ENCODE measurements at regions not wholly inside any gene's neighbourhood (a gene's known extent, or its start where the extent isn't known, plus 50 kb on each side); places are given as distances from the start of the nearest gene placed in this dataset.

GRCh38 chr14:65357113-65357512 lies 55.4 kb upstream of the FUT8 start:
- H3K4ac ChIP-seq (ENCODE audit: low read depth, low read length) = no peak overlapping the region
- H2BK15ac ChIP-seq (replicated peaks; ENCODE audit: low read depth) = peak overlapping the region; percentile 6
- H2BK5ac ChIP-seq (ENCODE audit: low read length) = no peak overlapping the region
- no peaks in the 10 kb centered on the region for H3K79me2 ChIP-seq (ENCODE audit: control insufficient read depth, insufficient read depth, low read length)
- WGBS (ENCODE audit: extremely low coverage, insufficient coverage, low lambda C conversion rate) = no CpG with 5 or more reads among the region's 2 CpGs
- no peak overlapping the region for H3K18ac ChIP-seq (ENCODE audit: low read length)
- no peaks in the 10 kb centered on the region for H3K79me1 ChIP-seq (ENCODE audit: low read length)
- H3K27ac ChIP-seq (ENCODE audit: low read depth, low read length) = no peak overlapping the region
- H3K27me3 ChIP-seq (ENCODE audit: insufficient read depth, low read length, poor library complexity) = no peaks in the 10 kb centered on the region
- no peak overlapping the region for H3K4me3 ChIP-seq (ENCODE audit: low read length)
- H3K9ac ChIP-seq (ENCODE audit: low read length) = no peak overlapping the region
- no peaks in the 10 kb centered on the region for H3K4me1 ChIP-seq (ENCODE audit: control insufficient read depth, low read depth, low read length)
- H3K23ac ChIP-seq (ENCODE audit: low read length) = no peak overlapping the region
- DNase-seq = no peak
- no peak overlapping the region for H4K5ac ChIP-seq (ENCODE audit: low read length)
- no peak overlapping the region for H4K8ac ChIP-seq (ENCODE audit: low read depth, low read length)
- H2AK5ac ChIP-seq (ENCODE audit: low read length) = no peak overlapping the region
- H3K56ac ChIP-seq (ENCODE audit: low read length) = no peak overlapping the region
- no peak overlapping the region for H3K4me2 ChIP-seq (ENCODE audit: low read length)
- H2BK120ac ChIP-seq (ENCODE audit: low read depth, low read length) = no peak overlapping the region
- no peaks in the 10 kb centered on the region for H3K36me3 ChIP-seq (ENCODE audit: control insufficient read depth, insufficient read depth, low read length)

GRCh38 chr14:65357689-65358088 lies 54.8 kb upstream of the FUT8 start:
- Histone ChIP-seq H3K9ac (ENCODE audit: low read length) (no peak overlapping the region), H2BK120ac (ENCODE audit: low read depth, low read length) (no peak overlapping the region), H3K23ac (ENCODE audit: low read length) (no peak overlapping the region), H3K4me1 (ENCODE audit: control insufficient read depth, low read depth, low read length) (no peaks in the 10 kb centered on the region), H4K5ac (ENCODE audit: low read length) (no peak overlapping the region), H3K36me3 (ENCODE audit: control insufficient read depth, insufficient read depth, low read length) (no peaks in the 10 kb centered on the region), H3K4me3 (ENCODE audit: low read length) (no peak overlapping the region), H3K4me2 (ENCODE audit: low read length) (no peak overlapping the region), H3K27me3 (ENCODE audit: insufficient read depth, low read length, poor library complexity) (no peaks in the 10 kb centered on the region), H3K4ac (ENCODE audit: low read depth, low read length) (no peak overlapping the region), H3K18ac (ENCODE audit: low read length) (no peak overlapping the region), H2AK5ac (ENCODE audit: low read length) (no peak overlapping the region), H2BK5ac (ENCODE audit: low read length) (no peak overlapping the region), H3K79me1 (ENCODE audit: low read length) (no peaks in the 10 kb centered on the region), H2BK15ac (replicated peaks; ENCODE audit: low read depth) (no peak overlapping the region), H4K8ac (ENCODE audit: low read depth, low read length) (no peak overlapping the region), H3K27ac (ENCODE audit: low read depth, low read length) (no peak overlapping the region), H3K56ac (ENCODE audit: low read length) (no peak overlapping the region), H3K79me2 (ENCODE audit: control insufficient read depth, insufficient read depth, low read length) (no peaks in the 10 kb centered on the region)
- DNase-seq = no peak

GRCh38 chr14:65359503-65359902 lies 53.0 kb upstream of the FUT8 start:
- Histone ChIP-seq H3K4me3 (ENCODE audit: low read length) (no peak overlapping the region), H3K18ac (ENCODE audit: low read length) (no peak overlapping the region), H2BK120ac (ENCODE audit: low read depth, low read length) (no peak overlapping the region), H3K36me3 (ENCODE audit: control insufficient read depth, insufficient read depth, low read length) (no peaks in the 10 kb centered on the region), H3K23ac (ENCODE audit: low read length) (no peak overlapping the region), H3K79me2 (ENCODE audit: control insufficient read depth, insufficient read depth, low read length) (no peaks in the 10 kb centered on the region), H3K56ac (ENCODE audit: low read length) (no peak overlapping the region), H4K8ac (ENCODE audit: low read depth, low read length) (no peak overlapping the region), H2AK5ac (ENCODE audit: low read length) (no peak overlapping the region), H2BK15ac (replicated peaks; ENCODE audit: low read depth) (no peak overlapping the region), H3K27ac (ENCODE audit: low read depth, low read length) (no peak overlapping the region), H3K4ac (ENCODE audit: low read depth, low read length) (no peak overlapping the region), H4K5ac (ENCODE audit: low read length) (no peak overlapping the region), H3K9ac (ENCODE audit: low read length) (no peak overlapping the region), H3K79me1 (ENCODE audit: low read length) (no peaks in the 10 kb centered on the region), H3K27me3 (ENCODE audit: insufficient read depth, low read length, poor library complexity) (no peaks in the 10 kb centered on the region), H3K4me2 (ENCODE audit: low read length) (no peak overlapping the region), H2BK5ac (ENCODE audit: low read length) (no peak overlapping the region), H3K4me1 (ENCODE audit: control insufficient read depth, low read depth, low read length) (no peaks in the 10 kb centered on the region)
- no peak for DNase-seq
- WGBS (ENCODE audit: extremely low coverage, insufficient coverage, low lambda C conversion rate) = no CpG with 5 or more reads among the region's 3 CpGs

- Histone ChIP-seq H3K79me1 (ENCODE audit: low read length) (no peaks in the 10 kb centered on the region), H4K5ac (ENCODE audit: low read length) (no peak overlapping the region), H3K4ac (ENCODE audit: low read depth, low read length) (no peak overlapping the region), H2BK5ac (ENCODE audit: low read length) (no peak overlapping the region), H3K4me1 (ENCODE audit: control insufficient read depth, low read depth, low read length) (no peaks in the 10 kb centered on the region), H3K79me2 (ENCODE audit: control insufficient read depth, insufficient read depth, low read length) (no peaks in the 10 kb centered on the region), H3K27me3 (ENCODE audit: insufficient read depth, low read length, poor library complexity) (no peaks in the 10 kb centered on the region), H3K18ac (ENCODE audit: low read length) (no peak overlapping the region), H2BK15ac (replicated peaks; ENCODE audit: low read depth) (no peak overlapping the region), H3K56ac (ENCODE audit: low read length) (no peak overlapping the region), H3K23ac (ENCODE audit: low read length) (no peak overlapping the region), H3K27ac (ENCODE audit: low read depth, low read length) (no peak overlapping the region), H4K8ac (ENCODE audit: low read depth, low read length) (no peak overlapping the region), H3K4me3 (ENCODE audit: low read length) (no peak overlapping the region), H2AK5ac (ENCODE audit: low read length) (no peak overlapping the region), H3K36me3 (ENCODE audit: control insufficient read depth, insufficient read depth, low read length) (no peaks in the 10 kb centered on the region), H2BK120ac (ENCODE audit: low read depth, low read length) (no peak overlapping the region), H3K9ac (ENCODE audit: low read length) (no peak overlapping the region), H3K4me2 (ENCODE audit: low read length) (no peak overlapping the region)
- no CpG with 5 or more reads among the region's 2 CpGs for WGBS (ENCODE audit: extremely low coverage, insufficient coverage, low lambda C conversion rate)
- no peak for DNase-seq
These were observed 52.3 kb upstream of the FUT8 start for GRCh38 chr14:65360144-65360784.

- Histone ChIP-seq H3K4me2 (ENCODE audit: low read length) (no peak overlapping the region), H3K27ac (ENCODE audit: low read depth, low read length) (no peak overlapping the region), H3K79me1 (ENCODE audit: low read length) (no peaks in the 10 kb centered on the region), H4K5ac (ENCODE audit: low read length) (no peak overlapping the region), H3K56ac (ENCODE audit: low read length) (no peak overlapping the region), H2BK120ac (ENCODE audit: low read depth, low read length) (no peak overlapping the region), H2BK15ac (replicated peaks; ENCODE audit: low read depth) (no peak overlapping the region), H3K18ac (ENCODE audit: low read length) (no peak overlapping the region), H2AK5ac (ENCODE audit: low read length) (no peak overlapping the region), H3K27me3 (ENCODE audit: insufficient read depth, low read length, poor library complexity) (no peaks in the 10 kb centered on the region), H3K36me3 (ENCODE audit: control insufficient read depth, insufficient read depth, low read length) (no peaks in the 10 kb centered on the region), H3K79me2 (ENCODE audit: control insufficient read depth, insufficient read depth, low read length) (no peaks in the 10 kb centered on the region), H3K23ac (ENCODE audit: low read length) (no peak overlapping the region), H3K4me3 (ENCODE audit: low read length) (no peak overlapping the region), H3K4me1 (ENCODE audit: control insufficient read depth, low read depth, low read length) (no peaks in the 10 kb centered on the region), H4K8ac (ENCODE audit: low read depth, low read length) (no peak overlapping the region), H3K4ac (ENCODE audit: low read depth, low read length) (no peak overlapping the region), H3K9ac (ENCODE audit: low read length) (no peak overlapping the region), H2BK5ac (ENCODE audit: low read length) (no peak overlapping the region)
- WGBS (ENCODE audit: extremely low coverage, insufficient coverage, low lambda C conversion rate) = no CpG with 5 or more reads among the region's 2 CpGs
- DNase-seq = no peak
These were observed 50.6 kb upstream of the FUT8 start for GRCh38 chr14:65361920-65362319.

All from mesendoderm (in vitro differentiated cells).